Ovary (tissue), 3 donors: ENCODE measurements at regions not wholly inside any gene's neighbourhood (a gene's known extent, or its start where the extent isn't known, plus 50 kb on each side); places are given as distances from the start of the nearest gene placed in this dataset.

Source experiments
- CTCF ChIP-seq, 3 donors: fragments of 450-650 bp in 2 of 3; fragments of 200-600 bp in 1 of 3; IDR thresholded peaks; one replicate each; pipeline versions ENCODE4 v1.5.1 to v1.8.0; 2016 to 2022; ENCODE audit warnings: antibody characterized with exemption in 3 of 3, mild to moderate bottlenecking in 1 of 3
- POLR2A ChIP-seq: fragments of 450-650 bp; IDR thresholded peaks from one replicate; pipeline ENCODE4 v1.6.1; 2017; ENCODE audit warnings: antibody characterized with exemption, mild to moderate bottlenecking, moderate library complexity
- donor health status: DM: no; HTN: no; CAD: no.

GRCh38 chr4:134935320-134935719 lies 733.7 kb upstream of the PABPC4L start:
- TF ChIP-seq CTCF (IDR thresholded peaks at IDR 0.05): no peak
- no peak for TF ChIP-seq POLR2A
